ENCODE measurements at regions not wholly inside any gene's neighbourhood (a gene's known extent, or its start where the extent isn't known, plus 50 kb on each side); places are given as distances from the start of the nearest gene placed in this dataset.
"Not testable (repeated sequence)": the region's sequence is repeated elsewhere in the genome, so short reads cannot be mapped to it uniquely, and the experiment has no call there.

- Histone ChIP-seq H3K9me3 (no peaks in the 10 kb centered on the region), H3K4me1 (peaks cover 0 to 19% (median 5%) of the 10 kb centered on the region in 4 donors), H3K27ac (no peak overlapping the region), H3K4me3 (no peak overlapping the region), H3K27me3 (no peaks in the 10 kb centered on the region), H3K36me3 (no peaks in the 10 kb centered on the region)
- ATAC-seq, result no peak
- TF ChIP-seq POLR2A (IDR thresholded peaks at IDR 0.05) (no peak), CTCF (IDR thresholded peaks at IDR 0.05) (no peak)
- DNase-seq, result no peak
- 100% methylated on average over 1 of the region's 1 CpG for WGBS (ENCODE audit: insufficient coverage, low coverage, low lambda C conversion rate, missing lambda C conversion rate)
- intact Hi-C loops (cut with DNase I), result no loop called here
Observed at GRCh38 chr4:130077275-130077674, 981.3 kb downstream of the C4orf33 start.

GRCh38 chr4:130079027-130079426, 983.1 kb downstream of the C4orf33 start:
- 96% methylated on average over 2 of the region's 2 CpGs for WGBS (ENCODE audit: insufficient coverage, low coverage, low lambda C conversion rate, missing lambda C conversion rate)
- not testable (repeated sequence) for ATAC-seq

GRCh38 chr4:130080872-130081451, 985.0 kb downstream of the C4orf33 start:
- Histone ChIP-seq H3K27me3 (no peaks in the 10 kb centered on the region), H3K9me3 (no peaks in the 10 kb centered on the region), H3K4me1 (no peaks in the 10 kb centered on the region), H3K4me3 (no peak overlapping the region), H3K27ac (no peak overlapping the region), H3K36me3 (no peaks in the 10 kb centered on the region)
- TF ChIP-seq CTCF (IDR thresholded peaks at IDR 0.05), result peak in 1 of 4 donors; percentile 10
- no peak for TF ChIP-seq POLR2A (IDR thresholded peaks at IDR 0.05)
- DNase-seq (peak in 1 of 3 donors; percentile 56), ATAC-seq (peak; percentile 83 to 97 (median 92))
- 46% methylated on average over 4 of the region's 4 CpGs for WGBS (ENCODE audit: insufficient coverage, low coverage, low lambda C conversion rate, missing lambda C conversion rate)
- intact Hi-C loops (cut with DNase I), result no loop called here

More at GRCh38 chr4:130079027-130079426, 983.1 kb downstream of the C4orf33 start:
- H3K36me3 ChIP-seq; DNase-seq; H3K27ac ChIP-seq; H3K4me1 ChIP-seq; H3K4me3 ChIP-seq; intact Hi-C loops (cut with DNase I); H3K27me3 ChIP-seq; H3K9me3 ChIP-seq: not testable (repeated sequence)

GRCh38 chr4:130090427-130090826, 994.5 kb downstream of the C4orf33 start:
- no peak for ATAC-seq

More at GRCh38 chr4:130090427-130090826, 994.5 kb downstream of the C4orf33 start:
- TF ChIP-seq POLR2A (IDR thresholded peaks at IDR 0.05), result no peak
- TF ChIP-seq CTCF (IDR thresholded peaks at IDR 0.05), result no peak
- H3K27me3 ChIP-seq, result no peaks in the 10 kb centered on the region
- intact Hi-C loops (cut with DNase I), result no loop called here
- WGBS (ENCODE audit: insufficient coverage, low coverage, low lambda C conversion rate, missing lambda C conversion rate), result 88% methylated on average over 20 of the region's 22 CpGs
- H3K36me3 ChIP-seq, result no peaks in the 10 kb centered on the region
- no peaks in the 10 kb centered on the region for H3K4me1 ChIP-seq
- H3K27ac ChIP-seq, result no peak overlapping the region
- DNase-seq, result no peak
- no peak overlapping the region for H3K4me3 ChIP-seq
- no peaks in the 10 kb centered on the region for H3K9me3 ChIP-seq

All from right lobe of liver (tissue), 6 donors.